Liver (tissue), 8 donors: ENCODE measurements at regions not wholly inside any gene's neighbourhood (a gene's known extent, or its start where the extent isn't known, plus 50 kb on each side); places are given as distances from the start of the nearest gene placed in this dataset.

ENCODE experiments used
- DNase-seq: peaks from one replicate; pipeline ENCODE4 v3.0.0-alpha.2; 2017; ENCODE audit warnings: low spot score
- H3K27ac ChIP-seq, 2 donors: one replicate each; pipeline ENCODE4 v1.7.0; 2013; ENCODE audit warnings: inconsistent platforms in 2 of 2, low read length in 2 of 2, control low read depth in 1 of 2, low read depth in 1 of 2, mild to moderate bottlenecking in 1 of 2
- H3K27me3 ChIP-seq, 4 donors: one replicate each; pipeline versions ENCODE4 v1.6.1 to v1.7.0; 2013; ENCODE audit warnings: low read length in 3 of 4, inconsistent platforms in 1 of 4, mild to moderate bottlenecking in 1 of 4, moderate library complexity in 1 of 4; ENCODE audit not compliant: control insufficient read depth in 4 of 4, insufficient read depth in 4 of 4
- H3K36me3 ChIP-seq, 4 donors: one replicate each; pipeline versions ENCODE4 v1.6.1 to v1.7.0; 2013; ENCODE audit warnings: low read length in 3 of 4, mild to moderate bottlenecking in 3 of 4, low read depth in 1 of 4, moderate library complexity in 1 of 4; ENCODE audit not compliant: control insufficient read depth in 4 of 4, insufficient read depth in 3 of 4
- H3K4me1 ChIP-seq, 4 donors: one replicate each; pipeline versions ENCODE4 v1.6.1 to v1.7.0; 2013; ENCODE audit warnings: low read length in 3 of 4, mild to moderate bottlenecking in 3 of 4, moderate library complexity in 1 of 4; ENCODE audit not compliant: control insufficient read depth in 4 of 4, insufficient read depth in 4 of 4
- H3K4me3 ChIP-seq, 3 donors: one replicate each; pipeline versions ENCODE4 v1.6.1 to v1.7.0; 2013; ENCODE audit warnings: low read length in 3 of 3, control low read depth in 1 of 3, low read depth in 1 of 3, mild to moderate bottlenecking in 1 of 3
- H3K9ac ChIP-seq, 2 donors: one replicate each; pipeline ENCODE4 v1.7.0; 2013; ENCODE audit warnings: low read length in 2 of 2, mild to moderate bottlenecking in 2 of 2, moderate library complexity in 2 of 2, control low read depth in 1 of 2, low read depth in 1 of 2
- H3K9me3 ChIP-seq, 4 donors: one replicate each; pipeline versions ENCODE4 v1.6.1 to v1.7.0; 2013; ENCODE audit warnings: low read length in 3 of 4; ENCODE audit not compliant: control insufficient read depth in 4 of 4
- CTCF ChIP-seq: fragments of 150-350 bp; IDR thresholded peaks from 2 replicates; pipeline ENCODE4 v1.5.1; 2017; ENCODE audit warnings: improper control_type of control experiment, low read depth, low read length; ENCODE audit not compliant: missing input control
- EGR1 ChIP-seq, 2 donors: IDR thresholded peaks; 2 replicates each; pipeline ENCODE4 v1.6.1; 2016 to 2018; ENCODE audit warnings: antibody characterized with exemption in 2 of 2, low read depth in 2 of 2
- FOXA1 ChIP-seq: IDR thresholded peaks from 2 replicates; pipeline ENCODE4 v1.6.1; 2016; ENCODE audit warnings: antibody characterized with exemption
- FOXA2 ChIP-seq: IDR thresholded peaks from 2 replicates; pipeline ENCODE4 v1.6.1; 2016; ENCODE audit warnings: antibody characterized with exemption
- GABPA ChIP-seq, 2 donors: IDR thresholded peaks in 1 of 2; conservative IDR thresholded peaks in 1 of 2; 2 replicates each; pipeline ENCODE4 v1.6.1; 2016; ENCODE audit warnings: antibody characterized with exemption in 2 of 2, mild to moderate bottlenecking in 1 of 2, moderate library complexity in 1 of 2
- HNF4A ChIP-seq, 2 donors: conservative IDR thresholded peaks; 2 replicates each; pipeline ENCODE4 v1.6.1; 2016; ENCODE audit warnings: antibody characterized with exemption in 2 of 2, mild to moderate bottlenecking in 2 of 2
- HNF4G ChIP-seq: IDR thresholded peaks from 2 replicates; pipeline ENCODE4 v1.6.1; 2016; ENCODE audit warnings: antibody characterized with exemption
- JUND ChIP-seq, 2 donors: IDR thresholded peaks; 2 replicates each; pipeline ENCODE4 v1.6.1; 2016; ENCODE audit warnings: antibody characterized with exemption in 2 of 2
- NR2F2 ChIP-seq: IDR thresholded peaks from 2 replicates; pipeline ENCODE4 v1.6.1; 2016; ENCODE audit warnings: antibody characterized with exemption
- RAD21 ChIP-seq, 2 donors: IDR thresholded peaks; 2 replicates each; pipeline ENCODE4 v1.6.1; 2016; ENCODE audit warnings: antibody characterized with exemption in 2 of 2, mild to moderate bottlenecking in 2 of 2
- RXRA ChIP-seq, 2 donors: IDR thresholded peaks; 2 replicates each; pipeline ENCODE4 v1.6.1; 2017 to 2018; ENCODE audit warnings: antibody characterized with exemption in 2 of 2, mild to moderate bottlenecking in 1 of 2
- SP1 ChIP-seq: IDR thresholded peaks from 2 replicates; pipeline ENCODE4 v1.6.1; 2018; ENCODE audit warnings: antibody characterized with exemption, mild to moderate bottlenecking
- TAF1 ChIP-seq: conservative IDR thresholded peaks from 2 replicates; pipeline ENCODE4 v1.6.1; 2016; ENCODE audit warnings: antibody characterized with exemption, mild to moderate bottlenecking
- YY1 ChIP-seq: IDR thresholded peaks from 2 replicates; pipeline ENCODE4 v1.6.1; 2016; ENCODE audit warnings: antibody characterized with exemption, mild to moderate bottlenecking
- WGBS: extraction: QIAGEN DNeasy Blood & Tissue Kit; methylation state at CpG from one replicate; pipeline ENCODE4 v1.1.7; 2013; 5-methylcytosine and 5-hydroxymethylcytosine counted together
- TF ChIP-seq, protein P1 (sequence below): IDR thresholded peaks from 2 replicates; pipeline ENCODE4 v1.6.1; 2016; ENCODE audit warnings: antibody characterized with exemption
- TF ChIP-seq, protein P2 (sequence below): IDR thresholded peaks from 2 replicates; pipeline ENCODE4 v1.6.1; 2016; ENCODE audit warnings: antibody characterized with exemption
- TF ChIP-seq, protein P3 (sequence below): IDR thresholded peaks from 2 replicates; pipeline ENCODE4 v1.6.1; 2016; ENCODE audit warnings: antibody characterized with exemption
- TF ChIP-seq, protein P4 (sequence below): IDR thresholded peaks from 2 replicates; pipeline ENCODE4 v1.6.1; 2016; ENCODE audit warnings: antibody characterized with exemption, mild to moderate bottlenecking
- donor health status: healthy.
- donor health status: healthy.
- donor health status: healthy.
- donor health status: healthy.
- donor health status: healthy.

GRCh38 chr10:124281666-124282065 lies 137.1 kb downstream of the OAT start (continued):
- TF ChIP-seq, protein P1, sequence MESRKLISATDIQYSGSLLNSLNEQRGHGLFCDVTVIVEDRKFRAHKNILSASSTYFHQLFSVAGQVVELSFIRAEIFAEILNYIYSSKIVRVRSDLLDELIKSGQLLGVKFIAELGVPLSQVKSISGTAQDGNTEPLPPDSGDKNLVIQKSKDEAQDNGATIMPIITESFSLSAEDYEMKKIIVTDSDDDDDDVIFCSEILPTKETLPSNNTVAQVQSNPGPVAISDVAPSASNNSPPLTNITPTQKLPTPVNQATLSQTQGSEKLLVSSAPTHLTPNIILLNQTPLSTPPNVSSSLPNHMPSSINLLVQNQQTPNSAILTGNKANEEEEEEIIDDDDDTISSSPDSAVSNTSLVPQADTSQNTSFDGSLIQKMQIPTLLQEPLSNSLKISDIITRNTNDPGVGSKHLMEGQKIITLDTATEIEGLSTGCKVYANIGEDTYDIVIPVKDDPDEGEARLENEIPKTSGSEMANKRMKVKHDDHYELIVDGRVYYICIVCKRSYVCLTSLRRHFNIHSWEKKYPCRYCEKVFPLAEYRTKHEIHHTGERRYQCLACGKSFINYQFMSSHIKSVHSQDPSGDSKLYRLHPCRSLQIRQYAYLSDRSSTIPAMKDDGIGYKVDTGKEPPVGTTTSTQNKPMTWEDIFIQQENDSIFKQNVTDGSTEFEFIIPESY, result no peak
- TF ChIP-seq, protein P2, sequence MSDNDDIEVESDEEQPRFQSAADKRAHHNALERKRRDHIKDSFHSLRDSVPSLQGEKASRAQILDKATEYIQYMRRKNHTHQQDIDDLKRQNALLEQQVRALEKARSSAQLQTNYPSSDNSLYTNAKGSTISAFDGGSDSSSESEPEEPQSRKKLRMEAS, result no peak
- TF ChIP-seq NR2F2, result no peak
- TF ChIP-seq FOXA2, result no peak
- TF ChIP-seq EGR1 (IDR thresholded peaks at IDR 0.05; ENCODE audit: low read depth in 2 of 2), result no peak
- TF ChIP-seq RAD21 (IDR thresholded peaks at IDR 0.05), result no peak
- no peak for TF ChIP-seq RXRA (IDR thresholded peaks at IDR 0.05)
- no peak for TF ChIP-seq GABPA (IDR thresholded peaks at IDR 0.05 in 1 of 2, conservative IDR thresholded peaks at IDR 0.05 in 1 of 2)
- no peak for TF ChIP-seq YY1
- no peak for TF ChIP-seq SP1
- TF ChIP-seq HNF4A (conservative IDR thresholded peaks at IDR 0.05), result no peak

- Histone ChIP-seq H3K4me1 (no peaks in the 10 kb centered on the region), H3K4me3 (no peak overlapping the region), H3K27ac (no peak overlapping the region), H3K36me3 (no peaks in the 10 kb centered on the region), H3K27me3 (no peaks in the 10 kb centered on the region), H3K9ac (no peak overlapping the region), H3K9me3 (peaks cover 0 to 2% (median 0%) of the 10 kb centered on the region in 4 donors)
- no peak for DNase-seq
- TF ChIP-seq JUND (IDR thresholded peaks at IDR 0.05), result no peak
- no peak for TF ChIP-seq EGR1 (IDR thresholded peaks at IDR 0.05; ENCODE audit: low read depth in 2 of 2)
- TF ChIP-seq, protein P2, result no peak
- no peak for TF ChIP-seq FOXA1
- TF ChIP-seq, protein P3, sequence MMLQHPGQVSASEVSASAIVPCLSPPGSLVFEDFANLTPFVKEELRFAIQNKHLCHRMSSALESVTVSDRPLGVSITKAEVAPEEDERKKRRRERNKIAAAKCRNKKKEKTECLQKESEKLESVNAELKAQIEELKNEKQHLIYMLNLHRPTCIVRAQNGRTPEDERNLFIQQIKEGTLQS, result no peak
- no peak for TF ChIP-seq YY1
- no peak for TF ChIP-seq GABPA (IDR thresholded peaks at IDR 0.05 in 1 of 2, conservative IDR thresholded peaks at IDR 0.05 in 1 of 2)
- TF ChIP-seq CTCF, result no peak
- no peak for TF ChIP-seq TAF1
- TF ChIP-seq HNF4A (conservative IDR thresholded peaks at IDR 0.05), result no peak
- TF ChIP-seq, protein P4, sequence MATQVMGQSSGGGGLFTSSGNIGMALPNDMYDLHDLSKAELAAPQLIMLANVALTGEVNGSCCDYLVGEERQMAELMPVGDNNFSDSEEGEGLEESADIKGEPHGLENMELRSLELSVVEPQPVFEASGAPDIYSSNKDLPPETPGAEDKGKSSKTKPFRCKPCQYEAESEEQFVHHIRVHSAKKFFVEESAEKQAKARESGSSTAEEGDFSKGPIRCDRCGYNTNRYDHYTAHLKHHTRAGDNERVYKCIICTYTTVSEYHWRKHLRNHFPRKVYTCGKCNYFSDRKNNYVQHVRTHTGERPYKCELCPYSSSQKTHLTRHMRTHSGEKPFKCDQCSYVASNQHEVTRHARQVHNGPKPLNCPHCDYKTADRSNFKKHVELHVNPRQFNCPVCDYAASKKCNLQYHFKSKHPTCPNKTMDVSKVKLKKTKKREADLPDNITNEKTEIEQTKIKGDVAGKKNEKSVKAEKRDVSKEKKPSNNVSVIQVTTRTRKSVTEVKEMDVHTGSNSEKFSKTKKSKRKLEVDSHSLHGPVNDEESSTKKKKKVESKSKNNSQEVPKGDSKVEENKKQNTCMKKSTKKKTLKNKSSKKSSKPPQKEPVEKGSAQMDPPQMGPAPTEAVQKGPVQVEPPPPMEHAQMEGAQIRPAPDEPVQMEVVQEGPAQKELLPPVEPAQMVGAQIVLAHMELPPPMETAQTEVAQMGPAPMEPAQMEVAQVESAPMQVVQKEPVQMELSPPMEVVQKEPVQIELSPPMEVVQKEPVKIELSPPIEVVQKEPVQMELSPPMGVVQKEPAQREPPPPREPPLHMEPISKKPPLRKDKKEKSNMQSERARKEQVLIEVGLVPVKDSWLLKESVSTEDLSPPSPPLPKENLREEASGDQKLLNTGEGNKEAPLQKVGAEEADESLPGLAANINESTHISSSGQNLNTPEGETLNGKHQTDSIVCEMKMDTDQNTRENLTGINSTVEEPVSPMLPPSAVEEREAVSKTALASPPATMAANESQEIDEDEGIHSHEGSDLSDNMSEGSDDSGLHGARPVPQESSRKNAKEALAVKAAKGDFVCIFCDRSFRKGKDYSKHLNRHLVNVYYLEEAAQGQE, result no peak
- no peak for TF ChIP-seq HNF4G
- WGBS, result 83% methylated on average over 5 of the region's 5 CpGs
Measured at GRCh38 chr10:124280916-124281315, 137.8 kb downstream of the OAT start.
